HepG2 (cell line): ENCODE measurements at regions not wholly inside any gene's neighbourhood (a gene's known extent, or its start where the extent isn't known, plus 50 kb on each side); places are given as distances from the start of the nearest gene placed in this dataset.

ENCODE experiments used
- ATAC-seq: fragments of 200-7000 bp; cut with Tn5 transposase; 3 replicates; pipeline ENCODE4 v1.9.1; 2020; ENCODE audit warnings: mild to moderate bottlenecking, moderate library complexity
- BruUV-seq: library from RNA; stranded (reverse); fragments of 400-500 nt; replicated peaks from 2 replicates; lab custom pipeline; 2021; lab: Mats Ljungman, UMichigan
- CTCF ChIA-PET: fragments of 300-600 bp; formaldehyde crosslinking; extraction: SDS; loops from one replicate; lab custom pipeline; 2021; ENCODE audit warnings: low total read pairs, inconsistent platforms, low intra/inter-chr PET ratio; lab: Yijun Ruan, JAX
- POLR2A ChIA-PET: fragments of 350-600 bp; sonication (Branson Sonifier 250); formaldehyde crosslinking; loops from one replicate; lab custom pipeline; 2020; ENCODE audit warnings: antibody characterized with exemption, inconsistent platforms; lab: Yijun Ruan, JAX
- DNase-seq: peaks from one replicate; pipeline ENCODE4 v3.0.0-alpha.2; 2015; ENCODE audit warnings: low spot score
- FAIRE-seq: peaks from 3 replicates; lab custom pipeline; 2011; peaks lifted over from hg19 to GRCh38; lab: Jason Lieb, UNC
- H2AFZ ChIP-seq: one replicate; pipeline ENCODE4 v1.6.1; 2011; ENCODE audit warnings: low read length, inconsistent platforms
- H3K27ac ChIP-seq: fragments of 300-600 bp; 3 replicates; pipeline ENCODE4 v1.8.0; 2011; ENCODE audit warnings: mixed run types, mild to moderate bottlenecking, mixed read lengths, low read length, inconsistent platforms; ENCODE audit not compliant: insufficient read depth; ENCODE audit errors: extremely low read length
- H3K27me3 ChIP-seq, 2 experiments: fragments of 200-600 bp in 1 of 2; 2 replicates in 1 of 2; 3 replicates in 1 of 2; pipeline versions ENCODE4 v1.6.0 to v1.8.0; 2011; ENCODE audit warnings: low read length in 2 of 2, mild to moderate bottlenecking in 2 of 2, moderate library complexity in 2 of 2, inconsistent platforms in 1 of 2; ENCODE audit not compliant: insufficient read depth in 2 of 2, control insufficient read depth in 1 of 2
- H3K36me3 ChIP-seq, 2 experiments: fragments of 200-600 bp in 1 of 2; replicated peaks in 1 of 2; 2 replicates in 1 of 2; 3 replicates in 1 of 2; pipeline versions ENCODE4 v1.5.1 to v1.8.0; 2011; ENCODE audit warnings: low read length in 2 of 2, inconsistent platforms in 1 of 2; ENCODE audit not compliant: insufficient read depth in 2 of 2, control insufficient read depth in 1 of 2
- H3K4me1 ChIP-seq: 2 replicates; pipeline ENCODE4 v1.5.1; 2012; ENCODE audit warnings: low read length, inconsistent platforms; ENCODE audit not compliant: insufficient read depth
- H3K4me2 ChIP-seq: 2 replicates; pipeline ENCODE4 v1.6.0; 2011; ENCODE audit warnings: low read depth, low read length, inconsistent platforms
- H3K4me3 ChIP-seq, 3 experiments: fragments of 200-600 bp in 1 of 3; sonication (generic), shearing (Covaris generic) in 1 of 3; replicated peaks in 1 of 3; 2 replicates each; pipeline ENCODE4 v1.5.1; 2011 to 2016; ENCODE audit warnings: low read length in 3 of 3, inconsistent platforms in 2 of 3, low read depth in 2 of 3, mild to moderate bottlenecking in 2 of 3, control low read depth in 1 of 3, mixed read lengths in 1 of 3; ENCODE audit not compliant: insufficient read depth in 1 of 3
- H3K79me2 ChIP-seq: one replicate; pipeline ENCODE4 v1.6.1; 2011; ENCODE audit warnings: low read length, inconsistent platforms; ENCODE audit not compliant: insufficient read depth
- H3K9ac ChIP-seq: 2 replicates; pipeline ENCODE4 v1.6.0; 2011; ENCODE audit warnings: mild to moderate bottlenecking, low read depth, low read length, inconsistent platforms; ENCODE audit not compliant: insufficient read depth
- H3K9me3 ChIP-seq: 2 replicates; pipeline ENCODE4 v1.5.1; 2012; ENCODE audit warnings: mild to moderate bottlenecking, low read length
- H4K20me1 ChIP-seq: 2 replicates; pipeline ENCODE4 v1.6.0; 2011; ENCODE audit warnings: inconsistent platforms, mild to moderate bottlenecking, low read length, moderate library complexity; ENCODE audit not compliant: insufficient read depth
- ARHGAP35 ChIP-seq: sonication (generic); formaldehyde crosslinking; IDR thresholded peaks from 2 replicates; pipeline ENCODE4 v1.9.0; 2022; ENCODE audit warnings: mild to moderate bottlenecking, inconsistent platforms, moderate library complexity, missing genetic modification reagents, borderline replicate concordance
- DR1 ChIP-seq: sonication (generic); formaldehyde crosslinking; IDR thresholded peaks from 2 replicates; pipeline ENCODE4 v1.8.0; 2021; ENCODE audit warnings: mild to moderate bottlenecking, missing genetic modification reagents, inconsistent platforms
- GATAD1 ChIP-seq: IDR thresholded peaks from 2 replicates; pipeline ENCODE4 v1.6.1; 2016; ENCODE audit warnings: missing genetic modification reagents, missing compliant biosample characterization
- HDAC1 ChIP-seq: sonication (generic); formaldehyde crosslinking; IDR thresholded peaks from 2 replicates; pipeline ENCODE4 v1.5.1; 2020; ENCODE audit warnings: mild to moderate bottlenecking, missing genetic modification reagents
- HNRNPH1 ChIP-seq: fragments of 200-400 bp; formaldehyde crosslinking; optimal IDR thresholded peaks from 2 replicates; pipeline ENCODE3; 2017; ENCODE audit warnings: mild to moderate bottlenecking, low read depth, low read length
- MXD4 ChIP-seq: IDR thresholded peaks from 2 replicates; pipeline ENCODE4 v1.6.1; 2016; ENCODE audit warnings: mild to moderate bottlenecking, missing biosample characterization, missing genetic modification reagents
- NFIC ChIP-seq: IDR thresholded peaks from 2 replicates; pipeline ENCODE4 v1.6.1; 2012; ENCODE audit warnings: mild to moderate bottlenecking, low read length, inconsistent platforms
- PBX2 ChIP-seq: IDR thresholded peaks from 2 replicates; pipeline ENCODE4 v1.6.1; 2016; ENCODE audit warnings: control low read depth
- PTBP1 ChIP-seq: fragments of 200-400 bp; formaldehyde crosslinking; IDR thresholded peaks from 2 replicates; pipeline ENCODE4 v1.6.1; 2018; ENCODE audit warnings: low read length, low read depth; ENCODE audit not compliant: poor library complexity, severe bottlenecking
- RAD51 ChIP-seq: fragments of 450-650 bp; IDR thresholded peaks from 2 replicates; pipeline ENCODE4 v1.6.1; 2016; ENCODE audit warnings: borderline replicate concordance
- SNAPC5 ChIP-seq: sonication (generic); formaldehyde crosslinking; IDR thresholded peaks from 2 replicates; pipeline ENCODE4 v1.8.1; 2023; ENCODE audit warnings: mild to moderate bottlenecking, missing genetic modification reagents, borderline replicate concordance
- SOX5 ChIP-seq: IDR thresholded peaks from 2 replicates; pipeline ENCODE4 v1.6.1; 2016; ENCODE audit warnings: borderline replicate concordance
- SP1 ChIP-seq, 2 experiments: fragments of 450-650 bp in 1 of 2; sonication (generic) in 1 of 2; formaldehyde crosslinking in 1 of 2; IDR thresholded peaks; 2 replicates each; pipeline versions ENCODE4 v1.4.0 to v1.6.1; 2016 to 2020; ENCODE audit warnings: missing genetic modification reagents in 1 of 2
- STAG1 ChIP-seq: sonication (generic); formaldehyde crosslinking; IDR thresholded peaks from 2 replicates; pipeline ENCODE4 v1.4.0; 2020; ENCODE audit warnings: missing genetic modification reagents
- TCF12 ChIP-seq, 2 experiments: fragments of 450-650 bp in 1 of 2; sonication (generic) in 1 of 2; formaldehyde crosslinking in 1 of 2; IDR thresholded peaks; 2 replicates each; pipeline versions ENCODE4 v1.6.1 to v1.8.0; 2017 to 2022; ENCODE audit warnings: antibody characterized with exemption in 1 of 2, mild to moderate bottlenecking in 1 of 2, missing genetic modification reagents in 1 of 2, moderate library complexity in 1 of 2
- WIZ ChIP-seq: sonication (generic); formaldehyde crosslinking; IDR thresholded peaks from 2 replicates; pipeline ENCODE4 v1.5.1; 2020; ENCODE audit warnings: mild to moderate bottlenecking, missing genetic modification reagents
- ZBTB46 ChIP-seq: sonication (generic); formaldehyde crosslinking; IDR thresholded peaks from 2 replicates; pipeline ENCODE4 v1.4.0; 2020; ENCODE audit warnings: mild to moderate bottlenecking, missing genetic modification reagents, borderline replicate concordance
- ZNF275 ChIP-seq: sonication (generic); formaldehyde crosslinking; IDR thresholded peaks from 2 replicates; pipeline ENCODE4 v1.8.0; 2022; ENCODE audit warnings: missing genetic modification reagents, mild to moderate bottlenecking, inconsistent platforms, borderline replicate concordance
- ZNF350 ChIP-seq: sonication (generic); formaldehyde crosslinking; IDR thresholded peaks from 2 replicates; pipeline ENCODE4 v1.4.0; 2020; ENCODE audit warnings: mild to moderate bottlenecking, low read depth, missing genetic modification reagents, borderline replicate concordance
- ZNF354B ChIP-seq: sonication (generic); formaldehyde crosslinking; IDR thresholded peaks from 2 replicates; pipeline ENCODE4 v1.8.0; 2022; ENCODE audit warnings: mild to moderate bottlenecking, missing genetic modification reagents
- ZNF619 ChIP-seq: sonication (generic); formaldehyde crosslinking; IDR thresholded peaks from 2 replicates; pipeline ENCODE4 v1.4.0; 2020; ENCODE audit warnings: mild to moderate bottlenecking, missing genetic modification reagents
- WGBS: methylation state at CpG from one replicate; pipeline ENCODE4 v1.1.6; 2017; ENCODE audit warnings: low lambda C conversion rate; 5-methylcytosine and 5-hydroxymethylcytosine counted together
- in situ Hi-C: cut with HindIII; loops from 2 replicates; pipeline ENCODE4 v1.10.0; 2017; ENCODE audit warnings: low pct_unique_long_range_greater_than_20kb; ENCODE audit not compliant: extremely low pct_ligation_motif_present
- intact Hi-C: fragments of 100-400 bp; cut with micrococcal nuclease; formaldehyde crosslinking; loops from one replicate; pipeline ENCODE4 v1.10.0; 2022; ENCODE audit not compliant: unreplicated experiment

- TF ChIP-seq TCF12 (IDR thresholded peaks at IDR 0.05) (no peak), TCF12 (CRISPR knock-in tag; IDR thresholded peaks at IDR 0.05) (no peak), HDAC1 (CRISPR knock-in tag) (no peak), PTBP1 (no peak), GATAD1 (no peak), SP1 (IDR thresholded peaks at IDR 0.05) (no peak), SP1 (CRISPR knock-in tag; IDR thresholded peaks at IDR 0.05) (no peak), RAD51 (no peak), ZNF350 (CRISPR knock-in tag) (no peak), WIZ (CRISPR knock-in tag) (no peak), STAG1 (CRISPR knock-in tag) (peak; percentile 21), ZNF354B (CRISPR knock-in tag) (no peak), PBX2 (no peak)
Observed at GRCh38 chr12:46131732-46132469, 136.9 kb downstream of the SLC38A1 start (continued).

- Histone ChIP-seq H3K79me2 (no peaks in the 10 kb centered on the region), H3K27me3 (peaks cover 0 to 4% of the 10 kb centered on the region in 2 experiments; a peak in 1 of 5 replicates), H3K9ac (no peak overlapping the region), H3K9me3 (no peaks in the 10 kb centered on the region), H2AFZ (no peak overlapping the region), H3K4me3 (no peak overlapping the region), H3K36me3 (no peaks in the 10 kb centered on the region), H3K4me2 (no peak overlapping the region), H4K20me1 (no peaks in the 10 kb centered on the region), H3K4me1 (peaks cover 15% of the 10 kb centered on the region), H3K27ac (no peak overlapping the region)
- 27% methylated on average over 5 of the region's 6 CpGs for WGBS
- POLR2A ChIA-PET, result no interaction called here
- no peak for FAIRE-seq
- no peak for ATAC-seq
- intact Hi-C loops (no loop called here), in situ Hi-C loops (no loop called here)
- CTCF ChIA-PET, result no interaction called here
- no peak for DNase-seq
- no TSS peak for BruUV-seq
- TF ChIP-seq ZBTB46 (CRISPR knock-in tag), result no peak
- no peak for TF ChIP-seq MXD4 (CRISPR knock-in tag)
- no peak for TF ChIP-seq DR1
- TF ChIP-seq ZNF275 (CRISPR knock-in tag), result no peak
- TF ChIP-seq SOX5 (CRISPR knock-in tag), result no peak
- no peak for TF ChIP-seq HNRNPH1
- no peak for TF ChIP-seq NFIC
- TF ChIP-seq SNAPC5 (CRISPR knock-in tag), result no peak
- TF ChIP-seq ZNF619 (CRISPR knock-in tag), result no peak
- no peak for TF ChIP-seq ARHGAP35 (CRISPR knock-in tag)
Observed at GRCh38 chr12:46127656-46128055, 137.3 kb upstream of the SCAF11 start.
